ENCODE measurements at regions not wholly inside any gene's neighbourhood (a gene's known extent, or its start where the extent isn't known, plus 50 kb on each side); places are given as distances from the start of the nearest gene placed in this dataset.

DNA sequence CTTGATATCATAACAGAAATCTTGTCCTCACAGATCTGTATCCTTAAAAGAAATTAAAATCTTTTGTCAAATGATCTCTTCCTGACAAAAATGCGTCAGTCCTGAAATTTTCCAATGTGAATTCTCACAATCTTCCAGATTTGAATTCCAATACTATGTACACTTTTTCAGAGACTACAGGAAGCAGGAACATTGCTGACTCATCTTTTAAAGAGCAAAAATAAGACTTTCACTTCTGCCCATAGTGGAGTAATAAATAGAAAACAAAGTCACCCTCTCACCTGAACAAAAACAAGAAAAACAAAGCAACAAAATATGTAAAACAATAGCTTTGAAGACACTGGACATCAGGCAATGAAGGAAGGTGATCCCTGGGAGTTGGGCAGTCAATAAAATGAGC lies 167.0 kb upstream of the IPO5 start:
- DNase-seq (ENCODE audit: low spot score) (no peak), ATAC-seq (no peak)
- TF ChIP-seq FOXJ3 (CRISPR knock-in tag; IDR thresholded peaks at IDR 0.05; ENCODE audit: borderline replicate concordance) (no peak), ZNF219 (CRISPR knock-in tag; IDR thresholded peaks at IDR 0.05; ENCODE audit: borderline replicate concordance) (no peak), ATF1 (CRISPR knock-in tag; IDR thresholded peaks at IDR 0.05) (no peak), ELF4 (CRISPR knock-in tag; IDR thresholded peaks at IDR 0.05; ENCODE audit: low read depth) (no peak), ZNF317 (CRISPR knock-in tag; IDR thresholded peaks at IDR 0.05; ENCODE audit: borderline replicate concordance, low read depth) (no peak), JUN (CRISPR knock-in tag; IDR thresholded peaks at IDR 0.05) (no peak), GRHL2 (CRISPR knock-in tag; IDR thresholded peaks at IDR 0.05; ENCODE audit: insufficient replicate concordance, severe bottlenecking) (no peak), ZNF396 (CRISPR knock-in tag; IDR thresholded peaks at IDR 0.05; ENCODE audit: borderline replicate concordance) (no peak), NR3C1 (CRISPR knock-in tag; conservative IDR thresholded peaks at IDR 0.05; ENCODE audit: low read depth) (no peak), PRDM15 (CRISPR knock-in tag; IDR thresholded peaks at IDR 0.05) (no peak), FOXP1 (CRISPR knock-in tag; IDR thresholded peaks at IDR 0.05; ENCODE audit: borderline replicate concordance) (no peak), TCF7 (CRISPR knock-in tag; IDR thresholded peaks at IDR 0.05; ENCODE audit: low read depth) (no peak), SMAD4 (CRISPR knock-in tag; IDR thresholded peaks at IDR 0.05) (no peak)
- TF ChIP-seq, protein P1, sequence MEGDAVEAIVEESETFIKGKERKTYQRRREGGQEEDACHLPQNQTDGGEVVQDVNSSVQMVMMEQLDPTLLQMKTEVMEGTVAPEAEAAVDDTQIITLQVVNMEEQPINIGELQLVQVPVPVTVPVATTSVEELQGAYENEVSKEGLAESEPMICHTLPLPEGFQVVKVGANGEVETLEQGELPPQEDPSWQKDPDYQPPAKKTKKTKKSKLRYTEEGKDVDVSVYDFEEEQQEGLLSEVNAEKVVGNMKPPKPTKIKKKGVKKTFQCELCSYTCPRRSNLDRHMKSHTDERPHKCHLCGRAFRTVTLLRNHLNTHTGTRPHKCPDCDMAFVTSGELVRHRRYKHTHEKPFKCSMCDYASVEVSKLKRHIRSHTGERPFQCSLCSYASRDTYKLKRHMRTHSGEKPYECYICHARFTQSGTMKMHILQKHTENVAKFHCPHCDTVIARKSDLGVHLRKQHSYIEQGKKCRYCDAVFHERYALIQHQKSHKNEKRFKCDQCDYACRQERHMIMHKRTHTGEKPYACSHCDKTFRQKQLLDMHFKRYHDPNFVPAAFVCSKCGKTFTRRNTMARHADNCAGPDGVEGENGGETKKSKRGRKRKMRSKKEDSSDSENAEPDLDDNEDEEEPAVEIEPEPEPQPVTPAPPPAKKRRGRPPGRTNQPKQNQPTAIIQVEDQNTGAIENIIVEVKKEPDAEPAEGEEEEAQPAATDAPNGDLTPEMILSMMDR (IDR thresholded peaks at IDR 0.05): no peak
- ChIA-PET POLR2A (no interaction called here), CTCF (no interaction called here)
- H3K9me3 Mint-ChIP-seq: peaks cover 55% of the 10 kb centered on the region
- no peak overlapping the region for H3K4me3 Mint-ChIP-seq
- H3K27me3 Mint-ChIP-seq (ENCODE audit: low read depth): peaks cover 3% of the 10 kb centered on the region; the same call in 1 of the 2 replicates
- H3K36me3 Mint-ChIP-seq: peaks cover 4% of the 10 kb centered on the region
- H3K4me1 Mint-ChIP-seq: no peaks in the 10 kb centered on the region
- no peak overlapping the region for H3K27ac Mint-ChIP-seq

DNA sequence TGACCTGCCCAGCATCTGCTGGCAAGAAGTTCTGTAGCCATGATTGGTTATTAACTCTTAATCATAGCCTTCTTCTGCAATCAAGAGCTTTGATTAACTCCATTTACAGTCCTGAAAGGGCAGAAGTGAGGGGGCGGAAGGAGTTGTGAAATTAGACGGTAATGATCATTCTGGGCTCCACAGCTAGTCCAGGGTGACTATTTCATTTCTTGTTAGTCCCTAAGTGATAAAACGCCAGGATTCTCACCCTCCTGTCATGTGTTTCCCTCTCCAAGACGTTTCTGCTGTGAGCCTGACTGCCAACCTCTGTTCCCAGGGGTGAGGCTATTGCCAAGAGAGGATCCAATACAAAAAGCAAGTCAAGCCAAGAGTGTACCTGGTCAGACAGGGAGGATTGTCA lies 155.9 kb upstream of the IPO5 start:
- CTCF ChIA-PET: no interaction called here
- no peak for DNase-seq (ENCODE audit: low spot score)
- peaks cover 26% of the 10 kb centered on the region for H3K36me3 Mint-ChIP-seq
- H3K27ac Mint-ChIP-seq: no peak overlapping the region
- peaks cover 7% of the 10 kb centered on the region; the same call in 1 of the 2 replicates for H3K4me1 Mint-ChIP-seq
- ATAC-seq: no peak
- H3K4me3 Mint-ChIP-seq: no peak overlapping the region
- TF ChIP-seq ZNF263 (CRISPR knock-in tag; IDR thresholded peaks at IDR 0.05; ENCODE audit: low read depth): no peak
- no peak for TF ChIP-seq ZNF219 (CRISPR knock-in tag; IDR thresholded peaks at IDR 0.05; ENCODE audit: borderline replicate concordance)
- TF ChIP-seq, protein P2, sequence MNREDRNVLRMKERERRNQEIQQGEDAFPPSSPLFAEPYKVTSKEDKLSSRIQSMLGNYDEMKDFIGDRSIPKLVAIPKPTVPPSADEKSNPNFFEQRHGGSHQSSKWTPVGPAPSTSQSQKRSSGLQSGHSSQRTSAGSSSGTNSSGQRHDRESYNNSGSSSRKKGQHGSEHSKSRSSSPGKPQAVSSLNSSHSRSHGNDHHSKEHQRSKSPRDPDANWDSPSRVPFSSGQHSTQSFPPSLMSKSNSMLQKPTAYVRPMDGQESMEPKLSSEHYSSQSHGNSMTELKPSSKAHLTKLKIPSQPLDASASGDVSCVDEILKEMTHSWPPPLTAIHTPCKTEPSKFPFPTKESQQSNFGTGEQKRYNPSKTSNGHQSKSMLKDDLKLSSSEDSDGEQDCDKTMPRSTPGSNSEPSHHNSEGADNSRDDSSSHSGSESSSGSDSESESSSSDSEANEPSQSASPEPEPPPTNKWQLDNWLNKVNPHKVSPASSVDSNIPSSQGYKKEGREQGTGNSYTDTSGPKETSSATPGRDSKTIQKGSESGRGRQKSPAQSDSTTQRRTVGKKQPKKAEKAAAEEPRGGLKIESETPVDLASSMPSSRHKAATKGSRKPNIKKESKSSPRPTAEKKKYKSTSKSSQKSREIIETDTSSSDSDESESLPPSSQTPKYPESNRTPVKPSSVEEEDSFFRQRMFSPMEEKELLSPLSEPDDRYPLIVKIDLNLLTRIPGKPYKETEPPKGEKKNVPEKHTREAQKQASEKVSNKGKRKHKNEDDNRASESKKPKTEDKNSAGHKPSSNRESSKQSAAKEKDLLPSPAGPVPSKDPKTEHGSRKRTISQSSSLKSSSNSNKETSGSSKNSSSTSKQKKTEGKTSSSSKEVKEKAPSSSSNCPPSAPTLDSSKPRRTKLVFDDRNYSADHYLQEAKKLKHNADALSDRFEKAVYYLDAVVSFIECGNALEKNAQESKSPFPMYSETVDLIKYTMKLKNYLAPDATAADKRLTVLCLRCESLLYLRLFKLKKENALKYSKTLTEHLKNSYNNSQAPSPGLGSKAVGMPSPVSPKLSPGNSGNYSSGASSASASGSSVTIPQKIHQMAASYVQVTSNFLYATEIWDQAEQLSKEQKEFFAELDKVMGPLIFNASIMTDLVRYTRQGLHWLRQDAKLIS (CRISPR knock-in tag; IDR thresholded peaks at IDR 0.05; ENCODE audit: borderline replicate concordance): no peak
- no peak for TF ChIP-seq ATF3 (CRISPR knock-in tag; conservative IDR thresholded peaks at IDR 0.05)
- no peak for TF ChIP-seq JUN (CRISPR knock-in tag; IDR thresholded peaks at IDR 0.05)
- no peak for TF ChIP-seq RORB (CRISPR knock-in tag; IDR thresholded peaks at IDR 0.05)
- no peak for TF ChIP-seq SOX15 (CRISPR knock-in tag; IDR thresholded peaks at IDR 0.05)
- POLR2A ChIA-PET: no interaction called here
- H3K9me3 Mint-ChIP-seq: peaks cover 55% of the 10 kb centered on the region
- peaks cover 8% of the 10 kb centered on the region for H3K27me3 Mint-ChIP-seq (ENCODE audit: low read depth)
